ENCODE measurements at regions not wholly inside any gene's neighbourhood (a gene's known extent, or its start where the extent isn't known, plus 50 kb on each side); places are given as distances from the start of the nearest gene placed in this dataset.

DNA sequence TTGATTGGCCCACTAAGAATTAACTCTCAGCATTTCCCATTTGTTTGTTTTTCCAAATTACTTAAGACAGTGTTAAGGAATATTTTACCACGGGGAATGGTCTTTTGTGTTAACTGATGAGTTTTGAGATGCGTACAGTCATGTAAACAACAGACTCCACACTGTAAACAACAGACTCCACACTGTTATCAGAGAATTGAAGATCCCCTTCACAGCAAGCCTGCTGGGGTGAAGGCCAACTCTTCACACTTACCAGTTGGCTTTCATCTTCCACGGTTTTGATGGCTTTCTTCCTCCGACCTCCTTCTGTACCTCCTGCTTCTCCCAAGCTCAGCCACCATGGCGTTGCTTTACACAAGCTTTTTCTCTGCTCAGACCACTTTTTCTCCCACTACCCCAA, 166.8 kb downstream of the TMEM200C start:
- TF ChIP-seq, protein P1, sequence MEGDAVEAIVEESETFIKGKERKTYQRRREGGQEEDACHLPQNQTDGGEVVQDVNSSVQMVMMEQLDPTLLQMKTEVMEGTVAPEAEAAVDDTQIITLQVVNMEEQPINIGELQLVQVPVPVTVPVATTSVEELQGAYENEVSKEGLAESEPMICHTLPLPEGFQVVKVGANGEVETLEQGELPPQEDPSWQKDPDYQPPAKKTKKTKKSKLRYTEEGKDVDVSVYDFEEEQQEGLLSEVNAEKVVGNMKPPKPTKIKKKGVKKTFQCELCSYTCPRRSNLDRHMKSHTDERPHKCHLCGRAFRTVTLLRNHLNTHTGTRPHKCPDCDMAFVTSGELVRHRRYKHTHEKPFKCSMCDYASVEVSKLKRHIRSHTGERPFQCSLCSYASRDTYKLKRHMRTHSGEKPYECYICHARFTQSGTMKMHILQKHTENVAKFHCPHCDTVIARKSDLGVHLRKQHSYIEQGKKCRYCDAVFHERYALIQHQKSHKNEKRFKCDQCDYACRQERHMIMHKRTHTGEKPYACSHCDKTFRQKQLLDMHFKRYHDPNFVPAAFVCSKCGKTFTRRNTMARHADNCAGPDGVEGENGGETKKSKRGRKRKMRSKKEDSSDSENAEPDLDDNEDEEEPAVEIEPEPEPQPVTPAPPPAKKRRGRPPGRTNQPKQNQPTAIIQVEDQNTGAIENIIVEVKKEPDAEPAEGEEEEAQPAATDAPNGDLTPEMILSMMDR (IDR thresholded peaks at IDR 0.05; ENCODE audit: low read length, missing control alignments) = no peak
- no peak for DNase-seq (ENCODE audit: low read depth)
- H3K4me3 ChIP-seq (replicated peaks; ENCODE audit: low read depth, low read length) = no peak overlapping the region

GRCh38 chr18:5726011-5726410, 169.3 kb downstream of the TMEM200C start:
- no peak for DNase-seq (ENCODE audit: low read depth)
- TF ChIP-seq, protein P1 (IDR thresholded peaks at IDR 0.05; ENCODE audit: low read length, missing control alignments) = no peak
- no peak overlapping the region for H3K4me3 ChIP-seq (replicated peaks; ENCODE audit: low read depth, low read length)

GRCh38 chr18:5721924-5722323, 173.4 kb downstream of the TMEM200C start:
- DNase-seq (ENCODE audit: low read depth) = no peak
- H3K4me3 ChIP-seq (replicated peaks; ENCODE audit: low read depth, low read length) = no peak overlapping the region
- TF ChIP-seq, protein P1 (IDR thresholded peaks at IDR 0.05; ENCODE audit: low read length, missing control alignments) = no peak

DNA sequence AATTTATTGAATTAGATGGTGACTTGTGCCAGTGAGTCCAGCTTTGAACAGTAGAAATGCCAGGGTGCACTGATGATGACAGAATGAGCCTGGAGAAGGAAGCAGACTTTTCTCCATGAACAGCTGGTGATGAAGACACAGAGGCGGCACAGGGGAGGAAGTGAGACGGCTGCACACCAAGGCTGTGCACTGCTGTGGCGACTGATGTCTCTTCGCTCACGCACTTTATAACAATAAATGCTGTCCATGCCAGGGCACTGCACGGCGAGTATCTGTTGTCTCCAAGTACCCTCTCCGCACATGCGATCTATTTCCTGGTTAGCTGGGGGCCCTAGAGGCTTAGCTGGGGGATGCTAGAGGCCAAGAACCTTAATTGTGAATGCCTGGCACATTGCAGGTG, 175.2 kb downstream of the TMEM200C start:
- TF ChIP-seq, protein P1 (IDR thresholded peaks at IDR 0.05; ENCODE audit: low read length, missing control alignments) = no peak

DNA sequence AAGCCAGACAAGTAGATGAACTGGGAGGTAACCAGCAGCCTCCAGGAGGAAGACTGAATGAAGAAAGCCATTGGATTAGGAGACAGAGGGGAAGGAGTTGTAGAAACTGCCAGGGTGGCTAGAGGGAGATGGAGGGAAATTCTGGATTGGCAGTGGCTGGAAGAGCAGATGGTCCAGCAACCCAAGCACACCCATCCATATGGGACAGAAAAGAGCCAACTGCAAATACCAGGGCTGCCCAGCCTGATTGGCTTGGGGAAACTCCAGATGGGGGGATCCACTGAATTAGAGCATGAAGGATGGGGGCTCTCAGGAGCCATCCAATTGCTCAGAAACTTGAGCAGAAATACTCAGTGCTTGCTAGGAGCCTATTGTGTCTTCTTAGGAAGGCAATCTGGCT, 173.5 kb upstream of the EPB41L3 start:
- H3K4me3 ChIP-seq (replicated peaks; ENCODE audit: low read depth, low read length) = no peak overlapping the region
- TF ChIP-seq, protein P1 (IDR thresholded peaks at IDR 0.05; ENCODE audit: low read length, missing control alignments) = no peak
- DNase-seq (ENCODE audit: low read depth) = no peak

More for the DNA sequence above, 175.2 kb downstream of the TMEM200C start:
- no peak for DNase-seq (ENCODE audit: low read depth)
- no peak overlapping the region for H3K4me3 ChIP-seq (replicated peaks; ENCODE audit: low read depth, low read length)

GRCh38 chr18:5710676-5711075, 166.9 kb upstream of the EPB41L3 start:
- no peak overlapping the region for H3K4me3 ChIP-seq (replicated peaks; ENCODE audit: low read depth, low read length)
- DNase-seq (ENCODE audit: low read depth) = no peak
- TF ChIP-seq, protein P1 (IDR thresholded peaks at IDR 0.05; ENCODE audit: low read length, missing control alignments) = no peak

GRCh38 chr18:5710235-5710634, 166.4 kb upstream of the EPB41L3 start:
- no peak overlapping the region for H3K4me3 ChIP-seq (replicated peaks; ENCODE audit: low read depth, low read length)
- no peak for DNase-seq (ENCODE audit: low read depth)
- TF ChIP-seq, protein P1 (IDR thresholded peaks at IDR 0.05; ENCODE audit: low read length, missing control alignments) = no peak

Data from fibroblast of pulmonary artery (primary cell).